ENCODE measurements at regions not wholly inside any gene's neighbourhood (a gene's known extent, or its start where the extent isn't known, plus 50 kb on each side); places are given as distances from the start of the nearest gene placed in this dataset.

- Histone ChIP-seq H3K9me3 (no peaks in the 10 kb centered on the region), H3K27me3 (no peaks in the 10 kb centered on the region), H3K4me3 (no peak overlapping the region), H3K27ac (no peak overlapping the region), H3K4me1 (no peaks in the 10 kb centered on the region), H3K36me3 (no peaks in the 10 kb centered on the region)
- DNase-seq (ENCODE audit: low spot score in 2 of 2) = no peak
- 40 to 100% methylated on average over 1 of the region's 1 CpG for WGBS, 2 donors
- TF ChIP-seq CTCF (IDR thresholded peaks at IDR 0.05) (no peak), EP300 (IDR thresholded peaks at IDR 0.05) (no peak), POLR2A (IDR thresholded peaks at IDR 0.05) (no peak)
These were observed 139.5 kb upstream of the MAGEB18 start for GRCh38 chrX:25998687-25999086.

GRCh38 chrX:26007462-26007861 lies 130.7 kb upstream of the MAGEB18 start:
- no peak for TF ChIP-seq POLR2A (IDR thresholded peaks at IDR 0.05)
- TF ChIP-seq EP300 (IDR thresholded peaks at IDR 0.05) = no peak
- no peak for TF ChIP-seq CTCF (IDR thresholded peaks at IDR 0.05)
- Histone ChIP-seq H3K27ac (no peak overlapping the region), H3K27me3 (no peaks in the 10 kb centered on the region), H3K4me3 (no peak overlapping the region), H3K4me1 (no peaks in the 10 kb centered on the region), H3K36me3 (no peaks in the 10 kb centered on the region), H3K9me3 (no peaks in the 10 kb centered on the region)
- WGBS, 2 donors = 58 to 71% methylated on average over 2 of the region's 2 CpGs
- no peak for DNase-seq (ENCODE audit: low spot score in 2 of 2)

GRCh38 chrX:26008042-26008441 lies 130.1 kb upstream of the MAGEB18 start:
- TF ChIP-seq CTCF (IDR thresholded peaks at IDR 0.05) (no peak), POLR2A (IDR thresholded peaks at IDR 0.05) (no peak), EP300 (IDR thresholded peaks at IDR 0.05) (no peak)
- Histone ChIP-seq H3K27ac (no peak overlapping the region), H3K4me1 (no peaks in the 10 kb centered on the region), H3K27me3 (no peaks in the 10 kb centered on the region), H3K4me3 (no peak overlapping the region), H3K36me3 (no peaks in the 10 kb centered on the region), H3K9me3 (no peaks in the 10 kb centered on the region)
- no peak for DNase-seq (ENCODE audit: low spot score in 2 of 2)
- WGBS, 2 donors = 77 to 91% methylated on average over 2 of the region's 2 CpGs

- no peak for DNase-seq (ENCODE audit: low spot score in 2 of 2)
- TF ChIP-seq POLR2A (IDR thresholded peaks at IDR 0.05) (no peak), EP300 (IDR thresholded peaks at IDR 0.05) (no peak), CTCF (IDR thresholded peaks at IDR 0.05) (no peak)
- H3K4me1 ChIP-seq = no peaks in the 10 kb centered on the region
- no peak overlapping the region for H3K4me3 ChIP-seq
- WGBS, 2 donors = 60 to 79% methylated on average over 2 of the region's 2 CpGs
- no peaks in the 10 kb centered on the region for H3K27me3 ChIP-seq
- H3K9me3 ChIP-seq = no peaks in the 10 kb centered on the region
- H3K27ac ChIP-seq = no peak overlapping the region
- H3K36me3 ChIP-seq = no peaks in the 10 kb centered on the region
These were observed 129.5 kb upstream of the MAGEB18 start for GRCh38 chrX:26008691-26009090.

- Histone ChIP-seq H3K27me3 (no peaks in the 10 kb centered on the region), H3K36me3 (no peaks in the 10 kb centered on the region), H3K9me3 (no peaks in the 10 kb centered on the region), H3K4me1 (no peaks in the 10 kb centered on the region), H3K4me3 (no peak overlapping the region), H3K27ac (no peak overlapping the region)
- TF ChIP-seq POLR2A (IDR thresholded peaks at IDR 0.05) = no peak
- no peak for TF ChIP-seq CTCF (IDR thresholded peaks at IDR 0.05)
- TF ChIP-seq EP300 (IDR thresholded peaks at IDR 0.05) = no peak
- WGBS, 2 donors = 66 to 76% methylated on average over 6 of the region's 6 CpGs
- no peak for DNase-seq (ENCODE audit: low spot score in 2 of 2)
These were observed 118.8 kb upstream of the MAGEB18 start for GRCh38 chrX:26019386-26019785.

Measured in tibial nerve (tissue), 4 donors.